ENCODE measurements at regions not wholly inside any gene's neighbourhood (a gene's known extent, or its start where the extent isn't known, plus 50 kb on each side); places are given as distances from the start of the nearest gene placed in this dataset.
A peak's percentile ranks its signal among the peaks of the same experiment; 100 is the strongest.

DNA sequence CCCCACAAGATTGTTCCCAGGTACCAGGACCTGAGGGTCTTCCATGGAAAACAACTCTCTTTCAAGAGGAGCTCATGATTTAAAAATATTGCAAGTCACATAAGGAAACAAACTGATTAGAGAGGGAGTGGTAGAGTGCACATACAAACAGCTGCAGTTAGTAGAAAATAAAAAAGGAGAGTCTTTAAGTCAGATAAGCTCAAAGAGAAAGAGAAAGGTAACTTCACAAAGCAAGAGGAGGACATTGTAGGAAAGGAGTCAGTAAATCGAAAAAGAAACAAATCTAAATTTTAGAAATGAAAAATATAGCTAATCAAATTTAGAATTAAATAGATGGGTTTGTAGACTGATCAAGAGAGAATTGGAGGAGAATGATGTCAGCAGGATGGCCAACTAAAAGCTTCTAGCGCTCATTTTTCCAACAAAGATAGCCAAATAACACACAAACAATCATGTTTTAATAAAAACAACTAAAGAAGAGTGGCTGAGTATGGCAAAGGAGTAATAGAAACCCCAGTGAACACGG lies 86.1 kb upstream of the CD53 start:
- no peak for DNase-seq
- no peaks in the 10 kb centered on the region for H3K36me3 ChIP-seq
- H3K4me1 ChIP-seq: no peaks in the 10 kb centered on the region
- peaks cover 4% of the 10 kb centered on the region; the same call in 1 of the 2 replicates for H3K9me3 ChIP-seq
- H3K27me3 ChIP-seq: peaks cover 31% of the 10 kb centered on the region
- H3K4me3 ChIP-seq (ENCODE audit: low read depth, low read length): no peak overlapping the region
- TF ChIP-seq, protein P1, sequence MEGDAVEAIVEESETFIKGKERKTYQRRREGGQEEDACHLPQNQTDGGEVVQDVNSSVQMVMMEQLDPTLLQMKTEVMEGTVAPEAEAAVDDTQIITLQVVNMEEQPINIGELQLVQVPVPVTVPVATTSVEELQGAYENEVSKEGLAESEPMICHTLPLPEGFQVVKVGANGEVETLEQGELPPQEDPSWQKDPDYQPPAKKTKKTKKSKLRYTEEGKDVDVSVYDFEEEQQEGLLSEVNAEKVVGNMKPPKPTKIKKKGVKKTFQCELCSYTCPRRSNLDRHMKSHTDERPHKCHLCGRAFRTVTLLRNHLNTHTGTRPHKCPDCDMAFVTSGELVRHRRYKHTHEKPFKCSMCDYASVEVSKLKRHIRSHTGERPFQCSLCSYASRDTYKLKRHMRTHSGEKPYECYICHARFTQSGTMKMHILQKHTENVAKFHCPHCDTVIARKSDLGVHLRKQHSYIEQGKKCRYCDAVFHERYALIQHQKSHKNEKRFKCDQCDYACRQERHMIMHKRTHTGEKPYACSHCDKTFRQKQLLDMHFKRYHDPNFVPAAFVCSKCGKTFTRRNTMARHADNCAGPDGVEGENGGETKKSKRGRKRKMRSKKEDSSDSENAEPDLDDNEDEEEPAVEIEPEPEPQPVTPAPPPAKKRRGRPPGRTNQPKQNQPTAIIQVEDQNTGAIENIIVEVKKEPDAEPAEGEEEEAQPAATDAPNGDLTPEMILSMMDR (IDR thresholded peaks at IDR 0.05; ENCODE audit: low read depth, low read length): no peak

DNA sequence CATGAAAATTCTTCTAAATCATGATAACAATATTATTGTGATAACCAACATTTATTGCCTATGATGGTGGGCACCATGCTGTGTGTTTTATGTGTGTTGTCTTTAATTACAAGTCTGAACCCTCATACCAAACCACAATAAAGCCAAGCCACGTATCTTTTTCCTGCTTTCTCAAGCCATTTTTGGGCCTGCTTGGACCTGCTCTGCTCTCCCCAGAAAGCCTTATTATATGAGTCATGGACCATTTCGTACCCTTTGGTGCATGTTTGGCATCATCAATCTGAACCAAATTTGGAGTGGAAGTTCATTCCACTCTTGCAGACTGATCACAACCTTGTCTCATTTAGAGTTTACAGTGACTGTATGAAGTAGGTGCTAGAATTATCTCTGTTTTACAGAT lies 87.3 kb upstream of the CD53 start:
- Histone ChIP-seq H3K9me3 (peaks cover 4% of the 10 kb centered on the region; the same call in 1 of the 2 replicates), H3K36me3 (no peaks in the 10 kb centered on the region), H3K27me3 (peaks cover 24% of the 10 kb centered on the region), H3K4me3 (ENCODE audit: low read depth, low read length) (no peak overlapping the region), H3K4me1 (no peaks in the 10 kb centered on the region)
- no peak for DNase-seq
- TF ChIP-seq, protein P1 (IDR thresholded peaks at IDR 0.05; ENCODE audit: low read depth, low read length): no peak

DNA sequence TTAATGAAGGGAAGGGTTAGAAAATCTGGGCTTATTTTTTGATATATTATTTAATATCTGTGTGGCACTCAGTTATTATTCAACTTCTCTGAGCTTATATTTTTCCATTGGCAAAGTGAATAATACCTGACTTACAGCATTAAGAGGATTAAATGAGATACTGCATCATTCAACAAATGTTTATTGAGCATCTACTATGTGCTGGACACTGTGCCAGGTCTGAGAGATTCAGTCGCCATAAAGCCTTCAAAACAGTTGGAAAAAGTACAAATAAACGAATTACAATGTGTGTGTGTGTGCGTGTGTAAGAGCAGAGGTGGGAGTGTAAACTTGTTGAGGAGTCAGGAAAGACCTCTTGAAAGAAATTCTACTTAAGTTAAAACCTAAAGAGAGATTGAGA lies 87.9 kb upstream of the CD53 start:
- Histone ChIP-seq H3K27me3 (peaks cover 22% of the 10 kb centered on the region), H3K4me1 (no peaks in the 10 kb centered on the region), H3K36me3 (no peaks in the 10 kb centered on the region), H3K4me3 (ENCODE audit: low read depth, low read length) (no peak overlapping the region), H3K9me3 (peaks cover 4% of the 10 kb centered on the region; the same call in 1 of the 2 replicates)
- DNase-seq: no peak
- TF ChIP-seq, protein P1 (IDR thresholded peaks at IDR 0.05; ENCODE audit: low read depth, low read length): no peak

DNA sequence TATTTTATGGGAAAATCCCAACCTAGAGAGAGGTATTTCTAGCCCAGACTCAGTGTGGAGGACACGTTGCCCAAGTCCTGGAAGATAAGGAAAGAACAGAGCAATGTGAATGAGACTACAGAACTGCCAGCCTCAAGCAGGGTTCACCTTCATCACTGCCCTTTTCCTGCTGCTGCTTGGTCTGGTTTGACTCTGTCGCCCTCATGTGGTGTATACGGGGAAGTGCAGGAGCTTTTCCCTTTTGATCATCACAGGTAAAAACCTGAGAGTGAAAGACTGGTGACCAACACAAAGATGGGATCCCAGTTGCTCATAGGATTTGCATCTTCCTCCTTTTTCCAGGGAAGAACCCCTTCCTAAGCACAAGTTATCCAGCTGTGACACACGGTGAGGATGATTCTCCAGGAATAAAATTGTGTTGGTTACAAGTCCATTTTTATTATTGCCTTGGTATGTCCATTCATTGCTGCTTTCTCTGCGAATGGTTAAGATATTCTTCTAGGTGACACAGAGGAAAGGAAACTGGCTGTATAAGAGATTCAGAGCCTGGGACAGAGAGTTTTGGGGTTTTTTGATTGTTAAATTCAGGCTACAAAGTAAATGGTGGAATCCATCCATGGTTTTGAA lies 89.5 kb upstream of the CD53 start:
- DNase-seq: peak; percentile 45
- TF ChIP-seq, protein P1 (IDR thresholded peaks at IDR 0.05; ENCODE audit: low read depth, low read length): peak; percentile 99
- H3K4me1 ChIP-seq: no peaks in the 10 kb centered on the region
- H3K36me3 ChIP-seq: no peaks in the 10 kb centered on the region
- H3K9me3 ChIP-seq: peaks cover 3% of the 10 kb centered on the region; the same call in 1 of the 2 replicates
- no peak overlapping the region for H3K4me3 ChIP-seq (ENCODE audit: low read depth, low read length)
- H3K27me3 ChIP-seq: peaks cover 10% of the 10 kb centered on the region

DNA sequence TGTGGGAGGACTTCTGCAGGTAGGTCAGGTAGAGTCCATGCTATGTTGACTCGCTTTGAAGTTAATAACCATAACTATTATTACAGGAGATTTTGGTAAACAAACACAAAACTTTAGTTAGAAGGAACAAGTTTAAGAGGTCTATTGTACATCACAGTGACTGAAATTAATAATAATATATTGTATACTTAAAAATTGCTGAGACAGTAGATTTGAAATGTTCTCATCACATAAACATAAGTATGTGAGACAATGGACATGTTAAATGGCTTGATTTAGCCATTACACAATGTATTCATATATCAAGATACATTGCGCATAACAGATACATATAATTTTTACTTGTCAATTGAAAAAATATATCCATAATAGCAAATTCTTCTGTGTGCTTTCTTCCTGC lies 91.4 kb upstream of the CD53 start:
- Histone ChIP-seq H3K4me3 (ENCODE audit: low read depth, low read length) (no peak overlapping the region), H3K4me1 (no peaks in the 10 kb centered on the region), H3K27me3 (no peaks in the 10 kb centered on the region), H3K36me3 (no peaks in the 10 kb centered on the region), H3K9me3 (no peaks in the 10 kb centered on the region)
- TF ChIP-seq, protein P1 (IDR thresholded peaks at IDR 0.05; ENCODE audit: low read depth, low read length): no peak
- no peak for DNase-seq

Measured in BE2C (cell line).